ENCODE measurements at regions not wholly inside any gene's neighbourhood (a gene's known extent, or its start where the extent isn't known, plus 50 kb on each side); places are given as distances from the start of the nearest gene placed in this dataset.

DNA sequence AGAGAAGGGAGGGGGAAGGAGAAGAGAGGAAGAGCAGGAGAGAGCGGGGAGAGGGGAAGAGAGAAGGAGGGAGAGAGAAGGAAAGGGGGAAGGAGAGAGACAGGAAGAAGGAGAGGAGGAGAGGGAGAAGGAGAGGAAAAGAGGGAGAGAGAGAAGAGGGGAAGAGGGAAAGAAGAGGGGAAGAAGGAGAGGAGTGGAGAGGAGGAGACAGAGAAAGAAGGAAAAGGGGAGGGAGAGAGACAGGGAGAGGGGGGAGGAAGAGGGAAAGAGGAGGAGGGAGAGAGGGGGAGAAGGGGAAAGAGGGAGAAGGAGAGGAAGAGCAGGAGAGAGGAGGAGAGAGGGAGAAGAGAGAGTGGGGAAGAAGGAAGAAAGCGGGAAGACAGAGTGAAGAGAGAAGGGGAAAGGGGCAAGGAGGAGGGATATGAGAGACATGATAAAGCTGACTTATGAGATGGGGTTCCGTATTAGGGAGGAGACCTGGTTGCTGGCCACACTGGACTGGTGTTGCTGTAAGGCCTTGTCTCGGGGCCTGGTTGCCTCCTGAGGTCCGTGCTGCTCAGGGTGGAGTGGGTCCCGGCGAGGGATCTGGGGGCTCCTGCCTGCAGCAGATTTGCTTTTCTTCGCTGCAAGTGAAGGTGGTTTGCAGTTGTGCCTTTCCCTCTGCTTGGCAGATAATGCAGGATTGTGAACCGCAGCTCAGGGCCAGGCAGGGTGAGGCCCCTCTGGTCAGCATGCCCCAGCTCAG lies 139.5 kb downstream of the TEX29 start:
- H3K4me3 Mint-ChIP-seq, result no peak overlapping the region
- peaks cover 3% of the 10 kb centered on the region; the same call in 1 of the 2 replicates for H3K9me3 Mint-ChIP-seq
- H3K4me1 Mint-ChIP-seq (ENCODE audit: low read depth), result no peaks in the 10 kb centered on the region
- peaks cover 23% of the 10 kb centered on the region for H3K27me3 Mint-ChIP-seq (ENCODE audit: insufficient read depth)
- no peak overlapping the region for H3K27ac Mint-ChIP-seq
- TF ChIP-seq, protein P1, sequence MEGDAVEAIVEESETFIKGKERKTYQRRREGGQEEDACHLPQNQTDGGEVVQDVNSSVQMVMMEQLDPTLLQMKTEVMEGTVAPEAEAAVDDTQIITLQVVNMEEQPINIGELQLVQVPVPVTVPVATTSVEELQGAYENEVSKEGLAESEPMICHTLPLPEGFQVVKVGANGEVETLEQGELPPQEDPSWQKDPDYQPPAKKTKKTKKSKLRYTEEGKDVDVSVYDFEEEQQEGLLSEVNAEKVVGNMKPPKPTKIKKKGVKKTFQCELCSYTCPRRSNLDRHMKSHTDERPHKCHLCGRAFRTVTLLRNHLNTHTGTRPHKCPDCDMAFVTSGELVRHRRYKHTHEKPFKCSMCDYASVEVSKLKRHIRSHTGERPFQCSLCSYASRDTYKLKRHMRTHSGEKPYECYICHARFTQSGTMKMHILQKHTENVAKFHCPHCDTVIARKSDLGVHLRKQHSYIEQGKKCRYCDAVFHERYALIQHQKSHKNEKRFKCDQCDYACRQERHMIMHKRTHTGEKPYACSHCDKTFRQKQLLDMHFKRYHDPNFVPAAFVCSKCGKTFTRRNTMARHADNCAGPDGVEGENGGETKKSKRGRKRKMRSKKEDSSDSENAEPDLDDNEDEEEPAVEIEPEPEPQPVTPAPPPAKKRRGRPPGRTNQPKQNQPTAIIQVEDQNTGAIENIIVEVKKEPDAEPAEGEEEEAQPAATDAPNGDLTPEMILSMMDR (IDR thresholded peaks at IDR 0.05), result no peak
- DNase-seq, result no peak
- no peaks in the 10 kb centered on the region for H3K36me3 Mint-ChIP-seq (ENCODE audit: low read depth)

DNA sequence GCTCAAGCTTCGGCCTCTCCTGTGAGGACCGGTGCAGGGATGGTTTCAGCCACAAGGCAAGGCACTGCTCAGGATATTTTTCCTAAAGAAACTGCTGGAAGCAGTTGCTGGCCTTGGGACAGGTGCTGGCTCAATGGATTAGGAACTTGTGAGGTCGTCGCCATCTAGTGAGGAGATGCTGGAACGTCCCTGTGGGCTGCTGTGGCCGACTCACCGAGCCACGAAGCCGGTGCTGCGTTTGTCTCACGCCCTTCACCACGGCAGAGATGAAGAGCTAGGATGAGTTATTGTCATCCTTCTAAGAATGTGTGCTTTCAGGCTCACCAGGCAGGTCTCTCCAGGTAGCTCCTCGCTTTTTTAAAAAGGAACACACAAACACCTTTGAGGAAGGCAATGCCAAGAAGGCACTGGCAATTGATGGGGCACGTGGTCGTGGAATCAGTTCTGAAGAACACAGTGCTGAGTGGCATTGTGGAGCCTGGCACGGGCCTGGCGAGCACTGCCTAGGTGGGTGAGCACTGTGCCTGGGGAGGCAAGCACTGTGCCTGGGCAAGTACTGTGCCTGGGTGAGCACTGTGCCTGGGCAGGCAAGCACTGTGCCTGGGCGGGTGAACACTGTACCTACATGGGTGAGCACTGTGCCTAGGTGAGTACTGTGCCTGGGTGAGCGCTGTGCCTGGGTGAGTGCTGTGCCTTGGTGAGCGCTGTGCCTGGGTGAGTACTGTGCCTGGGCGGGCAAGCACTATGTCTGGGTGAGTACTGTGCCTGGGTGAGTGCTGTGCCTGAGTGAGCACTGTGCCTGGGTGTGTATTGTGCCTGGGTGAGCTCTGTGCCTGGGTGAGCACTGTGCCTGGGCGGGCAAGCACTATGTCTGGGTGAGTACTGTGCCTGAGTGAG lies 140.4 kb downstream of the TEX29 start:
- Mint-ChIP-seq H3K4me1 (ENCODE audit: low read depth) (no peaks in the 10 kb centered on the region), H3K27me3 (ENCODE audit: insufficient read depth) (peaks cover 23% of the 10 kb centered on the region), H3K36me3 (ENCODE audit: low read depth) (no peaks in the 10 kb centered on the region), H3K4me3 (no peak overlapping the region), H3K9me3 (peaks cover 3% of the 10 kb centered on the region; the same call in 1 of the 2 replicates), H3K27ac (no peak overlapping the region)
- DNase-seq, result peak; percentile 48
- TF ChIP-seq, protein P1 (IDR thresholded peaks at IDR 0.05), result peak; percentile 53; the same call in 1 of the 2 replicates

DNA sequence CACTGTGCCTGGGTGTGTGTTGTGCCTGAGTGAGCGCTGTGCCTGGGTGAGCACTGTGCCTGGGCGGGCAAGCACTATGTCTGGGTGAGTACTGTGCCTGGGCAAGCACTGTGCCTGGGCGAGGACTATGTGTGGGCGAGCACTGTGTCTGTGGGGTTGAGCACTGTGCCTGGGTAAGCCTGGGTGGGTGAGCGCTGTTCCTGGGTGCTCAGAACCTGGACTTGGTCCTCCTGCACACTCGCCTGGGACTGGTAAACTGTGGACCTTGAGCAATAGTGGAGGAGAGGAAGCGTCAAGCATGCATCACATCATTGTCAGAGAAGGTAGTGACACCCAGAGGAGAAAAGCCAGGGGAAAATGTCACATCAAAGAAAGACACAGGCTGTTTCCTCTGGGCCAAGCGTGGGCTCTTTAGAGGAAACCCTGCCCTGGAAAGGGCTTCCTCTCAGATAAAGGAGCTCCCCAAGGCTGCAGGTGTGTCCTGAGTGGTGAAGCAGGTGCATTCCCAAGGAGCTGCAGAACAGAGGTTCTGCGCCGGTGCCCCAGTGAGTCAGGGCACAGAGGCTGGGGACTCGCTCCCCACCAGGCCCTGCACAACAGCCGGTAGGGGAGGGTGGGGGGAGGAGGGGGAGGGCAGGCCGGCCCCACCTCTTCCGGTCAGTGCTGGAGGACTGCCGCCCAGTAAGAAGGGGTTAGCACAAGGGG lies 141.2 kb downstream of the TEX29 start:
- Mint-ChIP-seq H3K36me3 (ENCODE audit: low read depth) (no peaks in the 10 kb centered on the region), H3K27me3 (ENCODE audit: insufficient read depth) (peaks cover 23% of the 10 kb centered on the region), H3K9me3 (peaks cover under 1% of the 10 kb centered on the region; the same call in 1 of the 2 replicates), H3K27ac (no peak overlapping the region), H3K4me1 (ENCODE audit: low read depth) (no peaks in the 10 kb centered on the region), H3K4me3 (no peak overlapping the region)
- no peak for DNase-seq
- TF ChIP-seq, protein P1 (IDR thresholded peaks at IDR 0.05), result no peak

DNA sequence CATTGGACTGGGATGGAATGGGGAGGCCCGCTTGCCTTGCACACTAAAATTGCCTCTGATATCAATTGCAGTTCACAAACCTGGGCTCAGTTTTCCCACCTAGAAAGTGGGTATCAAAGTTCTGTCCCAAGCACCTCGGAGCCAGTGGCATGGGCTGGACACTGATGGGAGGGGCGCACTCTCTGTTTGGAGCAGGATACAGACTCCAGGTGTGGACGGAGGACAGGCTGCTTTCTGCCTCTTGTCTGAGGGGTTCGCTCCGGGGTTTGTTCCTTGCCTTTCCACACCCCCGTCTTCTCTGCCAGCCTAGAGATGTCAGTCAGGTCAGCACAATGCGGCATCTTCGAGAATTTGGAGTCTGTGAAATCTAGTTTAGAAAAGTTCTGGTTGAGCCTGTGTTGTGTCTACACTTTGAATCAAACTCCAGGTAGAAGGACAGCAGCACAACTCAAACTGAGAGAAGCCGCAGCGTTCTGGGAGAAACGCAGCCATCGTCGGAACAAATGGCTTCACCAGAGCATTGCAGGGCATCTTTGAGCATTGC lies 141.9 kb downstream of the TEX29 start:
- TF ChIP-seq, protein P1 (IDR thresholded peaks at IDR 0.05), result no peak

DNA sequence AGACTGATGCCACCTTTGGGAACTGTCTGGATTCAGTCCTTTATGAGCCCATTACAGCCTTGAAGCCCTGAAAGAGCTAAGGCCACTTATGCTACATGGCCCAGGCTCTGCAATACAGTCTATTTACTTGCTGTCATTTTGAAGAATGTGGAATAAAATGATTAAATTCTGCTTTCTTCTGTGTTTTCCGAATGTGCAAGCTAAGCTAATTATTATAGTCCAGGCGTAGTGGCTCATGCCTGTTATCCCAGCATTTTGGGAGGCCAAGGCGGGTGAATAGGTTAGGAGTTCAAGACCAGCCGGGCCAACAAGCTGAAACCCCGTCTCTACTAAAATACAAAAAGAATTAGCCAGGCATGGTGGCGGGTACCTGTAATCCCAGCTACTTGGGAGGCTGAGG lies 142.5 kb downstream of the TEX29 start:
- Mint-ChIP-seq H3K36me3 (ENCODE audit: low read depth) (no peaks in the 10 kb centered on the region), H3K27me3 (ENCODE audit: insufficient read depth) (peaks cover 16% of the 10 kb centered on the region)
- TF ChIP-seq, protein P1 (IDR thresholded peaks at IDR 0.05), result no peak

More for the DNA sequence above, 141.9 kb downstream of the TEX29 start:
- Mint-ChIP-seq H3K27ac (no peak overlapping the region), H3K27me3 (ENCODE audit: insufficient read depth) (peaks cover 20% of the 10 kb centered on the region), H3K36me3 (ENCODE audit: low read depth) (no peaks in the 10 kb centered on the region), H3K9me3 (no peaks in the 10 kb centered on the region), H3K4me1 (ENCODE audit: low read depth) (no peaks in the 10 kb centered on the region), H3K4me3 (no peak overlapping the region)
- DNase-seq, result no peak

More for the DNA sequence above, 142.5 kb downstream of the TEX29 start:
- Mint-ChIP-seq H3K4me3 (no peak overlapping the region), H3K27ac (no peak overlapping the region), H3K4me1 (ENCODE audit: low read depth) (no peaks in the 10 kb centered on the region), H3K9me3 (no peaks in the 10 kb centered on the region)
- no peak for DNase-seq
